Thyroid gland (tissue), 4 donors: ENCODE measurements at regions not wholly inside any gene's neighbourhood (a gene's known extent, or its start where the extent isn't known, plus 50 kb on each side); places are given as distances from the start of the nearest gene placed in this dataset.

Experiments
- DNase-seq, 2 donors: peaks; one replicate each; pipeline ENCODE4 v3.0.0-alpha.2; 2019
- H3K27ac ChIP-seq, 3 donors: fragments of 200-600 bp; sonication (generic); 1 replicate in 2 of 3; 2 replicates in 1 of 3; pipeline ENCODE4 v1.5.1; 2016 to 2019; ENCODE audit warnings: mild to moderate bottlenecking in 1 of 3, moderate library complexity in 1 of 3
- H3K27me3 ChIP-seq: fragments of 200-600 bp; sonication (generic); one replicate; pipeline ENCODE4 v1.5.1; 2019
- H3K36me3 ChIP-seq, 2 donors: fragments of 200-600 bp; sonication (generic); one replicate each; pipeline ENCODE4 v1.5.1; 2016 to 2019
- H3K4me1 ChIP-seq, 2 donors: fragments of 200-600 bp; sonication (generic); one replicate each; pipeline ENCODE4 v1.5.1; 2017 to 2019
- H3K4me3 ChIP-seq, 3 donors: fragments of 200-600 bp; sonication (generic); replicated peaks in 1 of 3; 1 replicate in 2 of 3; 2 replicates in 1 of 3; pipeline ENCODE4 v1.5.1; 2016; ENCODE audit warnings: mild to moderate bottlenecking in 1 of 3
- H3K9me3 ChIP-seq: fragments of 200-600 bp; sonication (generic); one replicate; pipeline ENCODE4 v1.5.1; 2017
- POLR2A ChIP-seq, 2 donors: fragments of 450-650 bp; IDR thresholded peaks; one replicate each; pipeline ENCODE4 v1.6.1; 2017; ENCODE audit warnings: antibody characterized with exemption in 2 of 2, mild to moderate bottlenecking in 2 of 2, moderate library complexity in 1 of 2
- WGBS, 2 donors: methylation state at CpG; one replicate each; pipeline ENCODE4 v1.1.5; 2017; 5-methylcytosine and 5-hydroxymethylcytosine counted together
- intact Hi-C: fragments of 100-400 bp; cut with DNase I; formaldehyde crosslinking; loops from one replicate; pipeline ENCODE4 v1.15.1; 2023
- TF ChIP-seq, protein P1 (sequence below), 6 experiments: fragments of 200-600 bp in 3 of 6; fragments of 450-650 bp in 3 of 6; sonication (generic) in 3 of 6; IDR thresholded peaks; one replicate each; pipeline ENCODE4 v1.5.1; 2016 to 2019; ENCODE audit warnings: antibody characterized with exemption in 6 of 6, mild to moderate bottlenecking in 2 of 6, inconsistent platforms in 1 of 6, moderate library complexity in 1 of 6

DNA sequence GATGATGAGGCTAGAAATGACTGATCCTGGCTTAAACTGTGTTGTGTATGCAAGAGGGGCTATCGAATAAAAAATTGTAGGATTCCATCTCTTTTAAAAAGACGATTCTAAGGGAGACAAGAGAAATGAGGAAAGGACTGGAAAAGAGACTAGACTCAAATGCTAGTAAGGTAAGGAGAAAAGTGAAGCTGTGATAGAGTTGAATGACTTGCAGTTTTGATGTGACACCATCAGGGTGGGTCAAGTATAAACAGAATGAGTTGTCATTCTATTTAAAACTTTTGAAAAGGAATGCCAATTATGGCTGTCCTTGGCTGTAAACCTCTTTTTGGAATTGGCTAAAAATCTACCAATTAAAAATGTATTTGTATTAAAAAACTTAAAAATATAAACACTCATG lies 184.5 kb upstream of the PHF14 start:
- TF ChIP-seq, protein P1, sequence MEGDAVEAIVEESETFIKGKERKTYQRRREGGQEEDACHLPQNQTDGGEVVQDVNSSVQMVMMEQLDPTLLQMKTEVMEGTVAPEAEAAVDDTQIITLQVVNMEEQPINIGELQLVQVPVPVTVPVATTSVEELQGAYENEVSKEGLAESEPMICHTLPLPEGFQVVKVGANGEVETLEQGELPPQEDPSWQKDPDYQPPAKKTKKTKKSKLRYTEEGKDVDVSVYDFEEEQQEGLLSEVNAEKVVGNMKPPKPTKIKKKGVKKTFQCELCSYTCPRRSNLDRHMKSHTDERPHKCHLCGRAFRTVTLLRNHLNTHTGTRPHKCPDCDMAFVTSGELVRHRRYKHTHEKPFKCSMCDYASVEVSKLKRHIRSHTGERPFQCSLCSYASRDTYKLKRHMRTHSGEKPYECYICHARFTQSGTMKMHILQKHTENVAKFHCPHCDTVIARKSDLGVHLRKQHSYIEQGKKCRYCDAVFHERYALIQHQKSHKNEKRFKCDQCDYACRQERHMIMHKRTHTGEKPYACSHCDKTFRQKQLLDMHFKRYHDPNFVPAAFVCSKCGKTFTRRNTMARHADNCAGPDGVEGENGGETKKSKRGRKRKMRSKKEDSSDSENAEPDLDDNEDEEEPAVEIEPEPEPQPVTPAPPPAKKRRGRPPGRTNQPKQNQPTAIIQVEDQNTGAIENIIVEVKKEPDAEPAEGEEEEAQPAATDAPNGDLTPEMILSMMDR (IDR thresholded peaks at IDR 0.05): no peak
- TF ChIP-seq POLR2A (IDR thresholded peaks at IDR 0.05): no peak
- H3K27ac ChIP-seq: no peak overlapping the region
- H3K27me3 ChIP-seq: no peaks in the 10 kb centered on the region
- DNase-seq: no peak
- intact Hi-C loops: no loop called here
- H3K36me3 ChIP-seq: no peaks in the 10 kb centered on the region
- H3K4me1 ChIP-seq: no peaks in the 10 kb centered on the region
- WGBS, 2 donors: 90 to 93% methylated on average over 2 of the region's 2 CpGs
- H3K9me3 ChIP-seq: no peaks in the 10 kb centered on the region
- H3K4me3 ChIP-seq: no peak overlapping the region

GRCh38 chr7:10790910-10791309 lies 182.8 kb upstream of the PHF14 start:
- Histone ChIP-seq H3K36me3 (no peaks in the 10 kb centered on the region), H3K4me1 (no peaks in the 10 kb centered on the region), H3K27me3 (no peaks in the 10 kb centered on the region), H3K9me3 (no peaks in the 10 kb centered on the region), H3K27ac (no peak overlapping the region), H3K4me3 (no peak overlapping the region)
- 90 to 93% methylated on average over 3 of the region's 3 CpGs for WGBS, 2 donors
- intact Hi-C loops: no loop called here
- DNase-seq: no peak
- no peak for TF ChIP-seq POLR2A (IDR thresholded peaks at IDR 0.05)
- TF ChIP-seq, protein P1 (IDR thresholded peaks at IDR 0.05): no peak

DNA sequence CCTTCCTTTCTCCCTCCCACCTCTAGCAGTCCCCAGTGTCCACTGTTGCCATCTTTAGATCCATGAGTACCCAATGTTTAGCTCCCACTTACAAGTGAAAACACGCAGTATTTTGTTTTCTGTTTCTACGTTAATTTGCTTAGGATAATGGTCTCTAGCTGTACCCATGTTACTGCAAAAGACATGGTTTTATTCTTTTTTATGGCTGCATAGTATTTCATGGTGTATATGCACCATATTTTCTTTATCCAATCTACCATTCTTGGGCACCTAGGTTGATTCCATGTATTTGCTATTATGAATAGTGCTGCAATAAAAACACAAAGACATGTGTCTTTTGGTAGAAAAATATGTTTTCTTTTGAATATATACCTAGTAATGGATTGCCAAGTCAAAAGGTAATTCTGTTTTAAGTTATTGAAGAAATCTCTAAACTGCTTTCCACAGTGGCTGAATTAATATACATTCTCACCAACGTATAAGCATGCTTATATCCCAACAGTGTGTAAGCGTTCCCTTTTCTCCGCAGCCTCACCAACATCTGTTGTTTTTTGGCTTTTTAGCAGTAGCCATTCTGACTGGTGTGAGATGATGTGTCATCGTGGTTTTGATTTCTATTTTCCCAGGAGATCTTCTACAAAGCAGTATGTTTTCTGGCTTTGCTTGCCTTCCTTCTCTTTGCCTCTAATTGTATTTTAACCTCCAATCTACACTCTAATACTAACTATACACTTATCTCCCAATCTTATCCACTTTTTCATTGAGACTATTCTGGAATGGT lies 179.5 kb upstream of the PHF14 start:
- 79 to 82% methylated on average over 6 of the region's 6 CpGs for WGBS, 2 donors
- TF ChIP-seq, protein P1 (IDR thresholded peaks at IDR 0.05): no peak
- no peak for TF ChIP-seq POLR2A (IDR thresholded peaks at IDR 0.05)
- intact Hi-C loops: no loop called here
- H3K4me3 ChIP-seq: no peak overlapping the region
- no peaks in the 10 kb centered on the region for H3K9me3 ChIP-seq
- H3K27ac ChIP-seq: no peak overlapping the region
- H3K27me3 ChIP-seq: no peaks in the 10 kb centered on the region
- no peaks in the 10 kb centered on the region for H3K4me1 ChIP-seq
- no peaks in the 10 kb centered on the region for H3K36me3 ChIP-seq
- DNase-seq: no peak

DNA sequence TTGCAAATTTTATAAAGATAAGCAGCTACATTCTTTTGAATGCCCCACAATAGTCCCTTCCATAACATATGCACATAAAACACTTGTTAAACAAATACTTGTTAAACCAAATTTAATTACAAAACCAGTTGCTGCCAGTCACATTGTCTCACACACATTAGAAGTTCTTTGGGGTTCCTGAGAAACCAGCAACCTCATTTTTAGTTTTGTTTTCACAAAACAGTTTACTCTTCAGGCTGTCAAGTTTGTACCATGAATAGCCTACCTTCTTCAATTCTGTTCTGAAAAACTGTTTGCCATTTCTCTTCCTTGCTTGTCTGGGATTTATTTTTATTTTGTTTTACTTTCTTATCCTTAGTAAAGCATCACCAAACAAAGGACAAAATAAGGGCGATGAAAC lies 176.5 kb upstream of the PHF14 start:
- 94% methylated on average over 1 of the region's 1 CpG for WGBS, 2 donors
- DNase-seq: no peak
- H3K27ac ChIP-seq: no peak overlapping the region
- H3K9me3 ChIP-seq: no peaks in the 10 kb centered on the region
- H3K4me3 ChIP-seq: no peak overlapping the region
- H3K4me1 ChIP-seq: no peaks in the 10 kb centered on the region
- no peaks in the 10 kb centered on the region for H3K36me3 ChIP-seq
- no peak for TF ChIP-seq POLR2A (IDR thresholded peaks at IDR 0.05)
- TF ChIP-seq, protein P1 (IDR thresholded peaks at IDR 0.05): no peak
- intact Hi-C loops: no loop called here
- H3K27me3 ChIP-seq: no peaks in the 10 kb centered on the region

- H3K27ac ChIP-seq: no peak overlapping the region
- H3K4me3 ChIP-seq: no peak overlapping the region
- H3K36me3 ChIP-seq: no peaks in the 10 kb centered on the region
- no peak for DNase-seq
- no peak for TF ChIP-seq POLR2A (IDR thresholded peaks at IDR 0.05)
- TF ChIP-seq, protein P1 (IDR thresholded peaks at IDR 0.05): no peak
- H3K4me1 ChIP-seq: no peaks in the 10 kb centered on the region
- no peaks in the 10 kb centered on the region for H3K27me3 ChIP-seq
- intact Hi-C loops: no loop called here
- H3K9me3 ChIP-seq: no peaks in the 10 kb centered on the region
- 79 to 84% methylated on average over 6 of the region's 6 CpGs for WGBS, 2 donors
Observed at GRCh38 chr7:10798044-10798443, 175.6 kb upstream of the PHF14 start.
